ENCODE measurements at regions not wholly inside any gene's neighbourhood (a gene's known extent, or its start where the extent isn't known, plus 50 kb on each side); places are given as distances from the start of the nearest gene placed in this dataset.

DNA sequence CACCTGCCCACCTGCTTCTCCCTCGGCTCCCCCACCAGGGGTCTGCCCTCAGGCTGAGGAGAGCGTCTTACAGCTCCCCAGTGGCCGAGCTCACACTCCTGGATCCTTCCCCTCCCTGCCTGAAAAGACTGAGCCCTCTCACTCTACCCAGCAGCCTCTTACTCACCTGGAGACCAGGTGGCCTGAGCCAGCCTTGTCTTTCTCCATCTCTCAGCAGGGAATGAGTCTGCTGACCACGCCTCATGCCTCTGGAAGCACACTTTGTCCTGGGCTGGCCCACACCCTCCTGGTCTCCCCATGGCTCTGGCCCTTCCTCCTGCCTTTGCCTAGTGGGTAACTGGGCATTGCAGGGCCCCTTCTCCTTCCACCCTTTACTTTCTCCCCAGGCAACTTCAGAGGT lies 177.2 kb downstream of the ENGASE start:
- no peak for DNase-seq (ENCODE audit: low read depth)
- no peak overlapping the region for H3K4me3 ChIP-seq (ENCODE audit: low read depth, low read length)

DNA sequence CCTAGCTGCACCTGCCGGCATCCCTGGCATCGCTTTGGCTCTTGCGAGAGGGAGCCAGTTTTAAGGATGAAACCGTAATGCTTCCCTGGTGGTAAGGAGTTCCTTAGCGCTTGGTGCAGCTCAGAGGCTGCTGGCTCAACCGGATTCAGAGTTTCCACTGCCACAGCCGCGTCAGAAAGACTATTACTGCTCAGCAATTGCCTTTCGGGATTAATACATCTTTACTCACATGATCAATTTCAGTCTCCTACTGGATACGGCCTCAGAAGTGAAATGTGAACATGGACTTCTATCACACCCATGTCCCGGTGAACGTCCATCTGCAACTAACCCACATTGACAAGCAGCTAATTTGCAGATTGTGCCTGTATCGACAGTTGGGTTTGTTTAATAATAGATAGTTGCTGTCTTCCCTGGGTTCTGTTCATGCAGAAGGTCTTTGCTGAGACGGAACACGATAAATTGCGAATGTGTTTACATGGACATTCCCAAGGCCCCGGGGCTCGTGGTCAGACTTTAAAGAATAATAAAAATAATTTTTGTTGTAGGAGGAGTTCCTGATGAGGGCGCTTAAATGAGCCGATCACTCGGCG lies 175.4 kb downstream of the ENGASE start:
- no peak for DNase-seq (ENCODE audit: low read depth)
- no peak overlapping the region for H3K4me3 ChIP-seq (ENCODE audit: low read depth, low read length)

- no peak for DNase-seq (ENCODE audit: low read depth)
- no peak overlapping the region for H3K4me3 ChIP-seq (ENCODE audit: low read depth, low read length)
Measured at GRCh38 chr17:79248843-79249493, 174.3 kb downstream of the ENGASE start.

DNA sequence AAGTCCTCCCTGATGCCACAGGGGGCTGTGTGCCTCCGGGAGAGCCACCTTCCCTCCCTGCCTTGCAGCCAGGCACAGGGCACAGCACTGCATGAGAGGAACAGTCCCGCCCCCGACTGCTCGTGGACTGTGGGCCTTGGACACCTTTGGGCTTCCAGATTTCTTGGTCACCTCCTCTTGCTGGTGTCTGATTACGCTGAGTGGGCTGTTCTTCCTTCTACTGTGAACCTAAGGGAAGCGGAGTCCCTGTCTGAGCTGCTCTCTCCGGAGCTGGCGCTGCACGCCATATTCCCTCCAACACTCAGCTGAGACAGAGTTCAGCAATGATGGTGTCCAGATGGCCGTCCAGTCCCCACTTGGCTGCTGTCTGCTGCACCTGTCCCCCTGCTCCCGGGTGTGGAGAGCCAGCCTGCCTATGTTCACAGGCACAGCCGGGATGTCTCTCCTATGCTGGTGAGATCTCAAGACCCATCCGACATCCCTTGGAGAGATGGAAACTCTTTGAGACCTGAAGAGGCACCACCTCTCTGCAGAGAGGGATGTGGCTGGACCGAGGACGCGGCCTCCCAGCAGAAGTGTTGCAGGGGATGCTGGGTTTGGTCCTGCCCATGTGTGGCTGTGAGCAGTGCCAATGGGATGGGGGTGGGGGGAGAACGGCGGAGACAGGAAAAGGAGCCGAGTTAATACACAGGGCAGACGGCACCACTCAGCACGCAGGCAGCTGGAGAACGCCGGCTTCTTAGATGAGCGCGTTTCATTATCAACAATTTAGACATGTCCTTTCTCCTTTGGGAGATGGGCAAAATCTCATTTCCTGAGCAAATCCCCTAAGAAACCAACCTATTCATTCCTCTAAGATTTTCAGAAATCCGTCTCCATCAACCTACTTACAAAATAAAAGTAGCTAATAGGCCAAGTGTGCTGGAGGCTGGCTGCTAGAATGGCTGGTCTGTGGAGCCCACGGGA lies 171.9 kb downstream of the ENGASE start:
- no peak for DNase-seq (ENCODE audit: low read depth)
- no peak overlapping the region for H3K4me3 ChIP-seq (ENCODE audit: low read depth, low read length)

GRCh38 chr17:79244665-79245064 lies 170.0 kb downstream of the ENGASE start:
- no peak overlapping the region for H3K4me3 ChIP-seq (ENCODE audit: low read depth, low read length)

GRCh38 chr17:79243996-79244395 lies 169.4 kb downstream of the ENGASE start:
- no peak for DNase-seq (ENCODE audit: low read depth)
- no peak overlapping the region for H3K4me3 ChIP-seq (ENCODE audit: low read depth, low read length)

More at GRCh38 chr17:79244665-79245064, 170.0 kb downstream of the ENGASE start:
- DNase-seq (ENCODE audit: low read depth) = no peak

DNA sequence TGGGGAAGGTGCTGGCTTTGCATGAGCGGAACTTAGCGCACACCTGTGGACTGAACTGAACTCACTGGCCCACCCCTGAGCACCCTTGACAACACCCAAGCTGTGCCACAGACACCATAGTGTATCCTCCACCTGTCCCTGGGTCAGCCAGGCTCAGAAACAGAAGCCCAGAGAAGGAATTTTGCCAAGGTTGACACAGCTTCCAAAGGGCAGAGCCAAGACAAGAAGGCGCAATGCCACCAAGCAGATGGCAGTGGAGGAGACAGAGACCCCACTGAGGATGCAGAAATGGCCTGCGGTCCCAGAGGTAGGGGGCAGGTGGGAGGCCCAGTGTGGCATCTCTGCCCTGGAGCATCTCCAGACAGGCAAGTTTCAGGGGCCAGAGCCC lies 169.0 kb downstream of the ENGASE start:
- DNase-seq (ENCODE audit: low read depth) = no peak

GRCh38 chr17:79242873-79243602 lies 168.4 kb downstream of the ENGASE start:
- H3K4me3 ChIP-seq (ENCODE audit: low read depth, low read length) = no peak overlapping the region
- no peak for DNase-seq (ENCODE audit: low read depth)

More for the DNA sequence above, 169.0 kb downstream of the ENGASE start:
- H3K4me3 ChIP-seq (ENCODE audit: low read depth, low read length) = no peak overlapping the region

DNA sequence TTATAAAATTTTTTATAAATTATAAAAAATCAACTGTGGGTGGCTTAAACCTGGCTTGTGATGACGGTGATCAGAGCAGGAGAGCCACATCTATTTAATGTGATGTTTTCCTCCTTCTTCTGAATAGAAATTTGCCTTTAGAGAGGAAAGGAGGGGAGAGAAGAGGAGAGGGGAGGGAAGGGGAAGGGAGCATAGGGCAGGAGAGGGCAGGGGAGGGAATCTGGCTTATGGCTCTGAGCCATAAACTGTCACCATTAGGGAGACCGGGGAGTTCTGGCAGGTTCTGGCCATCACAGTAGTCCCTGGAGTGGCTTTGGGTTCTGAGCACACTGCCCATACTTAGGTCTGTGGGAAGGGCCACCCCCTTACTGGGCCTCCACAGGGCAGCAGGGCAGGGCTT lies 167.8 kb downstream of the ENGASE start:
- DNase-seq (ENCODE audit: low read depth) = no peak
- no peak overlapping the region for H3K4me3 ChIP-seq (ENCODE audit: low read depth, low read length)

GRCh38 chr17:79241616-79242015 lies 167.0 kb downstream of the ENGASE start:
- DNase-seq (ENCODE audit: low read depth) = no peak
- H3K4me3 ChIP-seq (ENCODE audit: low read depth, low read length) = no peak overlapping the region

DNA sequence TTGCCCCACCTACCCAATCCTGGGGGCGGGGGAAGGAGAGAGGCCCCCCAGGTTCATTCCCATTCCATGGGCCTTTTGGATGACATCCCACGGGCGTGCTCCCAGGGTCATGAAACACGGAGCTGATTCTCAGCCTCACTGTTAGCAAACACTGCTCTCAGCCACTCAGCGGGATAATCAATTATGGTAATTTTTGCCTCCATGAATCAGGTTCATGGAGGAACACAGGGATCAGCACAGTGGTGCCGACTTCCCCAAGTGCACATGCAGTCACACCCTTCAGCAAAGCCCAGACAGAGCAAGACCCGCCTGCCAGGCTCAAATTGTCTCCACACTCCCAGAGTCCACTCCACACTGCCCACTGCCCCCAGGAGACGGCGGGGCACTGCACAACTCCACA lies 164.6 kb downstream of the ENGASE start:
- no peak for DNase-seq (ENCODE audit: low read depth)
- H3K4me3 ChIP-seq (ENCODE audit: low read depth, low read length) = no peak overlapping the region

- H3K4me3 ChIP-seq (ENCODE audit: low read depth, low read length) = no peak overlapping the region
- DNase-seq (ENCODE audit: low read depth) = no peak
Measured at GRCh38 chr17:79237448-79238053, 162.9 kb downstream of the ENGASE start.

- no peak overlapping the region for H3K4me3 ChIP-seq (ENCODE audit: low read depth, low read length)
Measured at GRCh38 chr17:79235808-79236207, 161.2 kb downstream of the ENGASE start.

GRCh38 chr17:79233916-79234551 lies 159.4 kb downstream of the ENGASE start:
- no peak for DNase-seq (ENCODE audit: low read depth)
- no peak overlapping the region for H3K4me3 ChIP-seq (ENCODE audit: low read depth, low read length)

More at GRCh38 chr17:79235808-79236207, 161.2 kb downstream of the ENGASE start:
- DNase-seq (ENCODE audit: low read depth) = no peak

- H3K4me3 ChIP-seq (ENCODE audit: low read depth, low read length) = no peak overlapping the region
- no peak for DNase-seq (ENCODE audit: low read depth)
Measured at GRCh38 chr17:79232957-79233356, 158.3 kb downstream of the ENGASE start.

GRCh38 chr17:79231766-79232287 lies 157.2 kb downstream of the ENGASE start:
- H3K4me3 ChIP-seq (ENCODE audit: low read depth, low read length) = no peak overlapping the region

GRCh38 chr17:79230576-79230975 lies 156.0 kb downstream of the ENGASE start:
- DNase-seq (ENCODE audit: low read depth) = no peak
- H3K4me3 ChIP-seq (ENCODE audit: low read depth, low read length) = no peak overlapping the region

More at GRCh38 chr17:79231766-79232287, 157.2 kb downstream of the ENGASE start:
- DNase-seq (ENCODE audit: low read depth) = no peak

GRCh38 chr17:79226037-79226436 lies 151.4 kb downstream of the ENGASE start:
- DNase-seq (ENCODE audit: low read depth) = no peak
- no peak overlapping the region for H3K4me3 ChIP-seq (ENCODE audit: low read depth, low read length)
